Endothelial cell of umbilical vein (primary cell): ENCODE measurements at regions not wholly inside any gene's neighbourhood (a gene's known extent, or its start where the extent isn't known, plus 50 kb on each side); places are given as distances from the start of the nearest gene placed in this dataset.

Source experiments
- BruUV-seq: library from RNA; stranded (reverse); fragments of 400-500 nt; replicated peaks from 2 replicates; lab custom pipeline; 2021; lab: Mats Ljungman, UMichigan
- CTCF ChIA-PET: fragments of 300-600, 350-600 bp; sonication (Branson Sonifier 250); formaldehyde crosslinking; loops from one replicate; lab custom pipeline; 2021; ENCODE audit warnings: antibody characterized with exemption, inconsistent platforms; lab: Charles Lee
- POLR2A ChIA-PET: fragments of 300-600, 350-600 bp; sonication (Branson Sonifier 250); formaldehyde crosslinking; loops from one replicate; lab custom pipeline; 2021; ENCODE audit warnings: antibody characterized with exemption, inconsistent platforms; lab: Charles Lee
- DNase-seq: peaks from one replicate; pipeline ENCODE4 v3.0.0-alpha.2; 2011; ENCODE audit warnings: low read depth, low spot score
- FAIRE-seq: peaks from 2 replicates; lab custom pipeline; 2011; peaks lifted over from hg19 to GRCh38; lab: Jason Lieb, UNC
- H2AFZ ChIP-seq: 2 replicates; pipeline ENCODE4 v1.6.0; 2012; ENCODE audit warnings: low read depth, low read length, control low read depth, inconsistent platforms
- H3K27ac ChIP-seq: 2 replicates; pipeline ENCODE4 v1.5.1; 2011; ENCODE audit warnings: low read depth, mild to moderate bottlenecking, control low read depth, low read length, moderate library complexity; ENCODE audit not compliant: insufficient read depth
- H3K27me3 ChIP-seq, 2 experiments: 2 replicates each; pipeline versions ENCODE4 v1.6.0 to v1.6.1; 2011; ENCODE audit warnings: low read length in 2 of 2, mixed read lengths in 1 of 2; ENCODE audit not compliant: control insufficient read depth in 2 of 2, insufficient read depth in 2 of 2
- H3K36me3 ChIP-seq, 2 experiments: 2 replicates in 1 of 2; 3 replicates in 1 of 2; pipeline ENCODE4 v1.5.1; 2011; ENCODE audit warnings: low read length in 2 of 2, mild to moderate bottlenecking in 1 of 2, moderate library complexity in 1 of 2; ENCODE audit not compliant: control insufficient read depth in 2 of 2, insufficient read depth in 2 of 2; ENCODE audit errors: extremely low read depth in 1 of 2
- H3K4me1 ChIP-seq: 3 replicates; pipeline ENCODE4 v1.5.1; 2011; ENCODE audit warnings: mild to moderate bottlenecking, low read length; ENCODE audit not compliant: control insufficient read depth, insufficient read depth; ENCODE audit errors: extremely low read depth
- H3K4me2 ChIP-seq: 2 replicates; pipeline ENCODE4 v1.6.1; 2011; ENCODE audit warnings: low read length, control low read depth, mixed read lengths; ENCODE audit not compliant: insufficient read depth
- H3K4me3 ChIP-seq, 3 experiments: fragments of 200-600 bp in 1 of 3; sonication (generic), shearing (Covaris generic) in 1 of 3; replicated peaks in 1 of 3; 2 replicates each; pipeline ENCODE4 v1.5.1; 2011 to 2016; ENCODE audit warnings: control low read depth in 3 of 3, low read length in 3 of 3, mild to moderate bottlenecking in 2 of 3, inconsistent platforms in 1 of 3, low read depth in 1 of 3, moderate library complexity in 1 of 3; ENCODE audit not compliant: insufficient read depth in 1 of 3
- H3K79me2 ChIP-seq: 2 replicates; pipeline ENCODE4 v1.6.0; 2012; ENCODE audit warnings: low read length, inconsistent platforms; ENCODE audit not compliant: control insufficient read depth, insufficient read depth
- H3K9ac ChIP-seq: replicated peaks from 2 replicates; pipeline ENCODE3; 2011; ENCODE audit warnings: low read length, control low read depth; ENCODE audit not compliant: insufficient read depth; ENCODE audit errors: extremely low read depth
- H3K9me1 ChIP-seq: replicated peaks from 3 replicates; pipeline ENCODE4 v1.6.0; 2011; ENCODE audit warnings: mild to moderate bottlenecking, low read length; ENCODE audit not compliant: control insufficient read depth, insufficient read depth; ENCODE audit errors: extremely low read depth
- H3K9me3 ChIP-seq: replicated peaks from 2 replicates; pipeline ENCODE4 v1.5.1; 2012; ENCODE audit warnings: low read length, inconsistent platforms; ENCODE audit not compliant: control insufficient read depth, insufficient read depth
- H4K20me1 ChIP-seq: replicated peaks from 2 replicates; pipeline ENCODE3; 2011; ENCODE audit warnings: mild to moderate bottlenecking, low read length; ENCODE audit not compliant: control insufficient read depth, insufficient read depth; ENCODE audit errors: extremely low read depth
- EZH2 ChIP-seq: IDR thresholded peaks from 2 replicates; pipeline ENCODE4 v1.6.1; 2012; ENCODE audit warnings: borderline replicate concordance, low read depth, mild to moderate bottlenecking, moderate library complexity, low read length, inconsistent platforms; ENCODE audit not compliant: severe bottlenecking
- FOS ChIP-seq: IDR thresholded peaks from 2 replicates; pipeline ENCODE4 v1.6.1; 2011; ENCODE audit warnings: mild to moderate bottlenecking, low read length, moderate library complexity, borderline replicate concordance; ENCODE audit not compliant: insufficient read depth
- GATA2 ChIP-seq: IDR thresholded peaks from 2 replicates; pipeline ENCODE4 v1.7.0; 2011; ENCODE audit warnings: low read depth, mild to moderate bottlenecking, moderate library complexity, mixed read lengths, low read length; ENCODE audit not compliant: insufficient read length, insufficient read depth
- JUN ChIP-seq: IDR thresholded peaks from 2 replicates; pipeline ENCODE4 v1.6.1; 2011; ENCODE audit warnings: borderline replicate concordance, low read depth; ENCODE audit not compliant: insufficient read length, insufficient read depth
- MYC ChIP-seq: IDR thresholded peaks from one replicate; pipeline ENCODE4 v1.6.1; 2011; ENCODE audit warnings: mild to moderate bottlenecking, low read depth, low read length
- POLR2A ChIP-seq: IDR thresholded peaks from 2 replicates; pipeline ENCODE4 v1.6.1; 2012; ENCODE audit warnings: low read depth, mild to moderate bottlenecking, control low read depth, low read length
- POLR2AphosphoS5 ChIP-seq: IDR thresholded peaks from 2 replicates; pipeline ENCODE4 v1.6.1; 2012; ENCODE audit warnings: low read depth, mild to moderate bottlenecking, control low read depth, low read length, moderate library complexity; ENCODE audit not compliant: insufficient read depth
- dilution Hi-C: fragments of 300-500 bp; cut with MboI; formaldehyde crosslinking; loops from one replicate; pipeline ENCODE4 v1.15.0; 2019; ENCODE audit warnings: low sequenced_read_pairs; ENCODE audit not compliant: extremely low pct_ligation_motif_present
- intact Hi-C: fragments of 100-400 bp; cut with micrococcal nuclease; formaldehyde crosslinking; loops from one replicate; pipeline ENCODE4 v1.10.0; 2022
- TF ChIP-seq, protein P1 (sequence below), 2 donors: IDR thresholded peaks; 1 replicate in 1 of 2; 2 replicates in 1 of 2; pipeline ENCODE4 v1.5.1; 2011; ENCODE audit warnings: low read length in 2 of 2, mild to moderate bottlenecking in 2 of 2, moderate library complexity in 2 of 2, control low read depth in 1 of 2, inconsistent platforms in 1 of 2, low read depth in 1 of 2; ENCODE audit not compliant: insufficient read depth in 1 of 2; ENCODE audit errors: extremely low read depth in 1 of 2
- TF ChIP-seq, protein P2 (sequence below): IDR thresholded peaks from 2 replicates; pipeline ENCODE4 v1.6.1; 2011; ENCODE audit not compliant: insufficient read depth, insufficient read length

DNA sequence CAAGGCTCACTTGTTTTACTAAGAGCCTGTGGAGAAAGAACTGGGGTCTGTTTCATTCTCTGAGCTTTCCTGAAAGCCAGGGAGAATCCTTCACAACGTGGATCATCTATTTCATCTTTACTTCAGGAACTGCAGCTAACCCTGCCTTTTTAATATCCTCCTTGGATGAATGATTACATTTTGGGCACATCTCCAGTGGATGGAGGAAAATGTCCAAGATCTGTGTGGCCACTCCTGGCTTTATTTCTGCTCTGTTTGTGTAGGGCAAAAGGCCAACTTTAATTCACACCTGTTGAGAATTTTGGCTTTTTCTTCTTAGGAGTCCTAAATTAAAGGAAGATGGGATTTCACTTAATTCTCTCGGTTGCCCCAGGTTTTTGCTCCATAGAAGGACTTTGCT lies 69.5 kb upstream of the CACNA1E start:
- H3K4me2 ChIP-seq, result no peak overlapping the region
- BruUV-seq, result no TSS peak
- H3K9me1 ChIP-seq, result no peaks in the 10 kb centered on the region
- intact Hi-C loops, result no loop called here
- no peak overlapping the region for H3K4me3 ChIP-seq
- CTCF ChIA-PET, result interaction anchor here (1.2 kb wide), 1 partner anchor 11 kb away, joined by 4 read pairs; no protein-coding TSS in a partner anchor
- POLR2A ChIA-PET, result no interaction called here
- FAIRE-seq (no peak), DNase-seq (no peak)
- no peaks in the 10 kb centered on the region for H4K20me1 ChIP-seq
- no peak overlapping the region for H3K9ac ChIP-seq
- no peak overlapping the region for H2AFZ ChIP-seq
- H3K27me3 ChIP-seq, result no peaks in the 10 kb centered on the region
- no peaks in the 10 kb centered on the region for H3K79me2 ChIP-seq
- H3K9me3 ChIP-seq, result no peaks in the 10 kb centered on the region
- H3K4me1 ChIP-seq, result no peaks in the 10 kb centered on the region
- no peak overlapping the region for H3K27ac ChIP-seq
- dilution Hi-C loops, result loop anchor here (25.0 kb wide), 2 partner anchors 102 to 202 kb away; no protein-coding TSS in a partner anchor
- H3K36me3 ChIP-seq, result no peaks in the 10 kb centered on the region
- TF ChIP-seq EZH2 (no peak), MYC (no peak), POLR2A (no peak), POLR2AphosphoS5 (no peak), FOS (no peak), JUN (no peak), GATA2 (no peak)
- TF ChIP-seq, protein P1, sequence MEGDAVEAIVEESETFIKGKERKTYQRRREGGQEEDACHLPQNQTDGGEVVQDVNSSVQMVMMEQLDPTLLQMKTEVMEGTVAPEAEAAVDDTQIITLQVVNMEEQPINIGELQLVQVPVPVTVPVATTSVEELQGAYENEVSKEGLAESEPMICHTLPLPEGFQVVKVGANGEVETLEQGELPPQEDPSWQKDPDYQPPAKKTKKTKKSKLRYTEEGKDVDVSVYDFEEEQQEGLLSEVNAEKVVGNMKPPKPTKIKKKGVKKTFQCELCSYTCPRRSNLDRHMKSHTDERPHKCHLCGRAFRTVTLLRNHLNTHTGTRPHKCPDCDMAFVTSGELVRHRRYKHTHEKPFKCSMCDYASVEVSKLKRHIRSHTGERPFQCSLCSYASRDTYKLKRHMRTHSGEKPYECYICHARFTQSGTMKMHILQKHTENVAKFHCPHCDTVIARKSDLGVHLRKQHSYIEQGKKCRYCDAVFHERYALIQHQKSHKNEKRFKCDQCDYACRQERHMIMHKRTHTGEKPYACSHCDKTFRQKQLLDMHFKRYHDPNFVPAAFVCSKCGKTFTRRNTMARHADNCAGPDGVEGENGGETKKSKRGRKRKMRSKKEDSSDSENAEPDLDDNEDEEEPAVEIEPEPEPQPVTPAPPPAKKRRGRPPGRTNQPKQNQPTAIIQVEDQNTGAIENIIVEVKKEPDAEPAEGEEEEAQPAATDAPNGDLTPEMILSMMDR (IDR thresholded peaks at IDR 0.05; ENCODE audit: extremely low read depth in 1 of 2, insufficient read depth in 1 of 2, low read depth in 1 of 2, low read length in 2 of 2), result no peak
- TF ChIP-seq, protein P2, sequence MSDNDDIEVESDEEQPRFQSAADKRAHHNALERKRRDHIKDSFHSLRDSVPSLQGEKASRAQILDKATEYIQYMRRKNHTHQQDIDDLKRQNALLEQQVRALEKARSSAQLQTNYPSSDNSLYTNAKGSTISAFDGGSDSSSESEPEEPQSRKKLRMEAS, result no peak
